WTC11 (cell line): ENCODE measurements at regions not wholly inside any gene's neighbourhood (a gene's known extent, or its start where the extent isn't known, plus 50 kb on each side); places are given as distances from the start of the nearest gene placed in this dataset.

Experiments used
- ATAC-seq: fragments of 200-7000 bp; cut with Tn5 transposase; 2 replicates; pipeline ENCODE4 v1.10.0; 2021; ENCODE audit warnings: mild to moderate bottlenecking, moderate library complexity
- CTCF ChIA-PET: fragments of 300-600 bp; sonication (Branson Sonifier 250); formaldehyde crosslinking; loops from one replicate; lab custom pipeline; 2021; ENCODE audit warnings: antibody characterized with exemption; lab: Charles Lee
- POLR2A ChIA-PET: fragments of 350-600 bp; sonication (Branson Sonifier 250); formaldehyde crosslinking; loops from one replicate; lab custom pipeline; 2021; ENCODE audit warnings: antibody characterized with exemption; lab: Charles Lee
- DNase-seq: peaks from one replicate; pipeline ENCODE4 v3.0.0; 2021; ENCODE audit warnings: low spot score
- H3K27ac Mint-ChIP-seq: 2 replicates; pipeline ENCODE4 v1.8.0; 2021; ENCODE audit warnings: mixed read lengths
- H3K27me3 Mint-ChIP-seq: 2 replicates; pipeline ENCODE4 v1.8.0; 2021; ENCODE audit warnings: low read depth, mild to moderate bottlenecking, moderate library complexity, mixed read lengths
- H3K36me3 Mint-ChIP-seq: 2 replicates; pipeline ENCODE4 v1.8.0; 2021; ENCODE audit warnings: mixed read lengths
- H3K4me1 Mint-ChIP-seq: 2 replicates; pipeline ENCODE4 v1.8.0; 2022; ENCODE audit warnings: mixed read lengths
- H3K4me3 Mint-ChIP-seq: 2 replicates; pipeline ENCODE4 v1.8.0; 2021; ENCODE audit warnings: mild to moderate bottlenecking, moderate library complexity, mixed read lengths
- H3K9me3 Mint-ChIP-seq: 2 replicates; pipeline ENCODE4 v1.8.0; 2021; ENCODE audit warnings: mixed read lengths
- ATF1 ChIP-seq: sonication (generic); formaldehyde crosslinking; IDR thresholded peaks from 2 replicates; pipeline ENCODE4 v1.8.1; 2023; ENCODE audit warnings: mild to moderate bottlenecking, moderate library complexity, missing genetic modification reagents
- CREB1 ChIP-seq: sonication (generic); formaldehyde crosslinking; IDR thresholded peaks from 2 replicates; pipeline ENCODE4 v1.8.0; 2023; ENCODE audit warnings: mild to moderate bottlenecking, missing genetic modification reagents
- EMX1 ChIP-seq: fragments of 250-450 bp; sonication (Bioruptor Pico); IDR thresholded peaks from 2 replicates; pipeline ENCODE4 v1.8.0; 2021; ENCODE audit warnings: mild to moderate bottlenecking
- ESRRA ChIP-seq: sonication (generic); formaldehyde crosslinking; IDR thresholded peaks from 2 replicates; pipeline ENCODE4 v1.8.1; 2022; ENCODE audit warnings: mild to moderate bottlenecking, missing genetic modification reagents, borderline replicate concordance
- ETV6 ChIP-seq: sonication (generic); formaldehyde crosslinking; IDR thresholded peaks from 2 replicates; pipeline ENCODE4 v1.8.1; 2022; ENCODE audit warnings: mild to moderate bottlenecking, missing genetic modification reagents
- KAT7 ChIP-seq: sonication (generic); formaldehyde crosslinking; IDR thresholded peaks from 2 replicates; pipeline ENCODE4 v1.8.1; 2023; ENCODE audit warnings: missing genetic modification reagents, mild to moderate bottlenecking, borderline replicate concordance
- NFYB ChIP-seq: sonication (generic); formaldehyde crosslinking; conservative IDR thresholded peaks from 2 replicates; pipeline ENCODE4 v1.8.0; 2022; ENCODE audit warnings: low read depth, missing genetic modification reagents
- NR2C2 ChIP-seq: sonication (generic); formaldehyde crosslinking; IDR thresholded peaks from 2 replicates; pipeline ENCODE4 v1.8.0; 2022; ENCODE audit warnings: mild to moderate bottlenecking, missing genetic modification reagents
- NR3C1 ChIP-seq: sonication (generic); formaldehyde crosslinking; conservative IDR thresholded peaks from 2 replicates; pipeline ENCODE4 v1.8.1; 2023; ENCODE audit warnings: low read depth, mild to moderate bottlenecking, missing genetic modification reagents
- TCF7 ChIP-seq: sonication (generic); formaldehyde crosslinking; IDR thresholded peaks from 2 replicates; pipeline ENCODE4 v1.8.0; 2022; ENCODE audit warnings: mild to moderate bottlenecking, low read depth, missing genetic modification reagents, moderate library complexity
- ZNF121 ChIP-seq: sonication (generic); formaldehyde crosslinking; IDR thresholded peaks from 2 replicates; pipeline ENCODE4 v1.8.0; 2023; ENCODE audit warnings: missing genetic modification reagents
- ZNF138 ChIP-seq: sonication (generic); formaldehyde crosslinking; conservative IDR thresholded peaks from 2 replicates; pipeline ENCODE4 v1.8.1; 2022; ENCODE audit warnings: mild to moderate bottlenecking, moderate library complexity, missing genetic modification reagents
- ZNF219 ChIP-seq: sonication (generic); formaldehyde crosslinking; IDR thresholded peaks from 2 replicates; pipeline ENCODE4 v1.8.0; 2023; ENCODE audit warnings: missing genetic modification reagents, mild to moderate bottlenecking, borderline replicate concordance
- ZNF281 ChIP-seq: sonication (generic); formaldehyde crosslinking; IDR thresholded peaks from 2 replicates; pipeline ENCODE4 v1.8.0; 2023; ENCODE audit warnings: mild to moderate bottlenecking, missing genetic modification reagents
- ZNF396 ChIP-seq: fragments of 250-450 bp; sonication (Bioruptor Pico); IDR thresholded peaks from 2 replicates; pipeline ENCODE4 v1.8.0; 2021; ENCODE audit warnings: mild to moderate bottlenecking, moderate library complexity, borderline replicate concordance
- ZNF423 ChIP-seq: fragments of 250-450 bp; sonication (Bioruptor Pico); IDR thresholded peaks from 2 replicates; pipeline ENCODE4 v2.1.2; 2022; ENCODE audit warnings: mild to moderate bottlenecking, moderate library complexity
- TF ChIP-seq, protein P1 (sequence below): sonication (generic); formaldehyde crosslinking; IDR thresholded peaks from 2 replicates; pipeline ENCODE4 v1.8.0; 2023; ENCODE audit warnings: missing genetic modification reagents
- TF ChIP-seq, protein P2 (sequence below): sonication (generic); formaldehyde crosslinking; IDR thresholded peaks from 2 replicates; pipeline ENCODE4 v1.8.0; 2022; ENCODE audit warnings: mild to moderate bottlenecking, missing genetic modification reagents
- TF ChIP-seq, protein P3 (sequence below): sonication (generic); formaldehyde crosslinking; IDR thresholded peaks from 2 replicates; pipeline ENCODE4 v1.8.0; 2022; ENCODE audit warnings: missing genetic modification reagents
- TF ChIP-seq, protein P4 (sequence below): sonication (generic); formaldehyde crosslinking; IDR thresholded peaks from 2 replicates; pipeline ENCODE4 v1.8.0; 2022; ENCODE audit warnings: mild to moderate bottlenecking, missing genetic modification reagents

- Mint-ChIP-seq H3K9me3 (peaks cover 4% of the 10 kb centered on the region; the same call in 1 of the 2 replicates), H3K4me1 (no peaks in the 10 kb centered on the region), H3K4me3 (no peak overlapping the region), H3K36me3 (no peaks in the 10 kb centered on the region), H3K27me3 (no peaks in the 10 kb centered on the region), H3K27ac (no peak overlapping the region)
- POLR2A ChIA-PET, result no interaction called here
- DNase-seq, result no peak
- no peak for ATAC-seq
- TF ChIP-seq ZNF121 (CRISPR knock-in tag) (no peak), ZNF281 (CRISPR knock-in tag) (no peak), CREB1 (CRISPR knock-in tag) (no peak), ETV6 (CRISPR knock-in tag) (no peak), ZNF396 (CRISPR knock-in tag) (no peak), NR3C1 (CRISPR knock-in tag) (no peak), KAT7 (CRISPR knock-in tag) (no peak), NFYB (no peak), ZNF138 (no peak), ATF1 (CRISPR knock-in tag) (no peak)
- TF ChIP-seq, protein P1, sequence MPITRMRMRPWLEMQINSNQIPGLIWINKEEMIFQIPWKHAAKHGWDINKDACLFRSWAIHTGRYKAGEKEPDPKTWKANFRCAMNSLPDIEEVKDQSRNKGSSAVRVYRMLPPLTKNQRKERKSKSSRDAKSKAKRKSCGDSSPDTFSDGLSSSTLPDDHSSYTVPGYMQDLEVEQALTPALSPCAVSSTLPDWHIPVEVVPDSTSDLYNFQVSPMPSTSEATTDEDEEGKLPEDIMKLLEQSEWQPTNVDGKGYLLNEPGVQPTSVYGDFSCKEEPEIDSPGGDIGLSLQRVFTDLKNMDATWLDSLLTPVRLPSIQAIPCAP (CRISPR knock-in tag), result no peak
- TF ChIP-seq, all 79 proteins: peak for 0
- CTCF ChIA-PET, result no interaction called here
Observed at GRCh38 chr18:76223403-76223802, 271.6 kb downstream of the ZNF516 start.

DNA sequence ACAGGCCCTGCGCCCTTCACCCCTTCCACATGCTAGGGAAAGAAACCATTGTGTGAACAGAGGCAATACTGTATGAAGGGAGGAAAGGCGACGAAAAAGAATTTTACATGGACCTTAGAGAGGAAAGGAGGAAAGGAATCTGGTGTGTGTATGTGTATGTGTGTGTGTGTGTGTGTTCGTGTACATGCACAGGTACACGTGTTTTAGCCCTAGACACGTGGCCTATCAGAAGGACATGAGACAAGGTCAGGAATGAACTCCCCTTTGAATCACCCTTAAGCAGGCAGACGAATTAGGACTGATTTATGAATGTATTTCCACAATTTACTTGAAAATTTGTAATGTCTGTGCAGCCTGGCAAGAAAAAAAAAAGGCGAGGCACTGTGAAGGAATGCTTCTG is 276.0 kb downstream of the ZNF516 start:
- no peak overlapping the region for H3K27ac Mint-ChIP-seq
- ATAC-seq, result no peak
- TF ChIP-seq ZNF219 (CRISPR knock-in tag) (no peak), EMX1 (CRISPR knock-in tag) (no peak), ESRRA (CRISPR knock-in tag) (no peak), ZNF423 (no peak), CREB1 (CRISPR knock-in tag) (no peak), NR2C2 (no peak), TCF7 (CRISPR knock-in tag) (no peak)
- TF ChIP-seq, protein P2, sequence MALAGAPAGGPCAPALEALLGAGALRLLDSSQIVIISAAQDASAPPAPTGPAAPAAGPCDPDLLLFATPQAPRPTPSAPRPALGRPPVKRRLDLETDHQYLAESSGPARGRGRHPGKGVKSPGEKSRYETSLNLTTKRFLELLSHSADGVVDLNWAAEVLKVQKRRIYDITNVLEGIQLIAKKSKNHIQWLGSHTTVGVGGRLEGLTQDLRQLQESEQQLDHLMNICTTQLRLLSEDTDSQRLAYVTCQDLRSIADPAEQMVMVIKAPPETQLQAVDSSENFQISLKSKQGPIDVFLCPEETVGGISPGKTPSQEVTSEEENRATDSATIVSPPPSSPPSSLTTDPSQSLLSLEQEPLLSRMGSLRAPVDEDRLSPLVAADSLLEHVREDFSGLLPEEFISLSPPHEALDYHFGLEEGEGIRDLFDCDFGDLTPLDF (CRISPR knock-in tag), result no peak
- TF ChIP-seq, protein P3, sequence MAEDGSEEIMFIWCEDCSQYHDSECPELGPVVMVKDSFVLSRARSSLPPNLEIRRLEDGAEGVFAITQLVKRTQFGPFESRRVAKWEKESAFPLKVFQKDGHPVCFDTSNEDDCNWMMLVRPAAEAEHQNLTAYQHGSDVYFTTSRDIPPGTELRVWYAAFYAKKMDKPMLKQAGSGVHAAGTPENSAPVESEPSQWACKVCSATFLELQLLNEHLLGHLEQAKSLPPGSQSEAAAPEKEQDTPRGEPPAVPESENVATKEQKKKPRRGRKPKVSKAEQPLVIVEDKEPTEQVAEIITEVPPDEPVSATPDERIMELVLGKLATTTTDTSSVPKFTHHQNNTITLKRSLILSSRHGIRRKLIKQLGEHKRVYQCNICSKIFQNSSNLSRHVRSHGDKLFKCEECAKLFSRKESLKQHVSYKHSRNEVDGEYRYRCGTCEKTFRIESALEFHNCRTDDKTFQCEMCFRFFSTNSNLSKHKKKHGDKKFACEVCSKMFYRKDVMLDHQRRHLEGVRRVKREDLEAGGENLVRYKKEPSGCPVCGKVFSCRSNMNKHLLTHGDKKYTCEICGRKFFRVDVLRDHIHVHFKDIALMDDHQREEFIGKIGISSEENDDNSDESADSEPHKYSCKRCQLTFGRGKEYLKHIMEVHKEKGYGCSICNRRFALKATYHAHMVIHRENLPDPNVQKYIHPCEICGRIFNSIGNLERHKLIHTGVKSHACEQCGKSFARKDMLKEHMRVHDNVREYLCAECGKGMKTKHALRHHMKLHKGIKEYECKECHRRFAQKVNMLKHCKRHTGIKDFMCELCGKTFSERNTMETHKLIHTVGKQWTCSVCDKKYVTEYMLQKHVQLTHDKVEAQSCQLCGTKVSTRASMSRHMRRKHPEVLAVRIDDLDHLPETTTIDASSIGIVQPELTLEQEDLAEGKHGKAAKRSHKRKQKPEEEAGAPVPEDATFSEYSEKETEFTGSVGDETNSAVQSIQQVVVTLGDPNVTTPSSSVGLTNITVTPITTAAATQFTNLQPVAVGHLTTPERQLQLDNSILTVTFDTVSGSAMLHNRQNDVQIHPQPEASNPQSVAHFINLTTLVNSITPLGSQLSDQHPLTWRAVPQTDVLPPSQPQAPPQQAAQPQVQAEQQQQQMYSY (CRISPR knock-in tag), result no peak
- TF ChIP-seq, protein P4, sequence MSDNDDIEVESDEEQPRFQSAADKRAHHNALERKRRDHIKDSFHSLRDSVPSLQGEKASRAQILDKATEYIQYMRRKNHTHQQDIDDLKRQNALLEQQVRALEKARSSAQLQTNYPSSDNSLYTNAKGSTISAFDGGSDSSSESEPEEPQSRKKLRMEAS, result no peak
- TF ChIP-seq, all 79 proteins: peak for 0
- Mint-ChIP-seq H3K9me3 (peaks cover 18% of the 10 kb centered on the region), H3K4me3 (no peak overlapping the region), H3K27me3 (no peaks in the 10 kb centered on the region), H3K4me1 (no peaks in the 10 kb centered on the region), H3K36me3 (peaks cover 3% of the 10 kb centered on the region; the same call in 1 of the 2 replicates)
- DNase-seq, result no peak
- CTCF ChIA-PET, result no interaction called here
- POLR2A ChIA-PET, result no interaction called here
